Lung microvascular endothelial cell (primary cell): ENCODE measurements at regions not wholly inside any gene's neighbourhood (a gene's known extent, or its start where the extent isn't known, plus 50 kb on each side); places are given as distances from the start of the nearest gene placed in this dataset.

ENCODE experiments used
- DNase-seq, 2 donors: peaks; one replicate each; pipeline versions ENCODE4 v3.0.0 to v3.0.0-alpha.2; 2010; ENCODE audit warnings: low read depth in 2 of 2

DNA sequence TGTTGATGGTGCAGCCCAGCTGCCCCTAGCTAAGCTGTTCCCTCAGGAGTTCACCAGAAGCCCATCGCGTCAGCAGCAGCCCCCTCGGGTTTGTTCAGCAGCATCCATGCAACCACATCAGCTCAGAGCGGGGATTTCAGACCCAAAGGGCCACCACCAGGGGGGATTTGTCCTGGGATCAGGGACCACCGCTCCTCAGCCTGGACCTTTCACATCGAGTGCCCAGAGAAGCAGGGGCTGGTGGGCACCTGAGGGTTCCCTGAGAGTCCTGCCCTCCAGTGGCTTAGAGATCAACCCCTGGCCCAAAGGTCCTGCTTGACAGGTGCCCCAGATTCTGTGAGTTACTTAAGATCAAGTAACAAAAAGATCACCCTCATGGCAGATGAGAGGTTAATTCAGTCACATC is 65.9 kb upstream of the C14orf180 start:
- DNase-seq = no peak

- DNase-seq = no peak
These were observed 65.3 kb upstream of the C14orf180 start for GRCh38 chr14:104514156-104514848.

- no peak for DNase-seq
These were observed 64.3 kb upstream of the C14orf180 start for GRCh38 chr14:104515059-104515810.

- no peak for DNase-seq
These were observed 63.5 kb upstream of the C14orf180 start for GRCh38 chr14:104515811-104516780.

DNA sequence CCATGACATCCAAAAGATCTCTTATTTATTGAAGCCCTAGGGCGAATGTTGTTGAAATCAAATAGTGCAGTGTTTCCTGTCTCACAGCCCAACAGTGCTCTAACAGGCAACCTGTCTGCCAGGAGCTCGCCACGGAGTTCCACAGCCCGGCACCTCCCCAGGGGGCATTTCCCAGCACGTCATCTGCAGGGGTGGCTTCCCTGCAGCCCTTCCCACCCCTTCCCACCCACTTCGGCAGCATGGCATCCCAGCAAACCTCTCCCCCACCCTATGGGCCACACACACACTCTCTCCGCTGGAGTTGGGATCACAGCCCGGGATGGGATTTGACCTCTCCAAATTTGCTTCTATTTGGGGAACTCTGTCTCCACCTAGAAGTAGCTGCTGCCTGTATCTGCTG is 62.7 kb upstream of the C14orf180 start:
- DNase-seq = no peak

DNA sequence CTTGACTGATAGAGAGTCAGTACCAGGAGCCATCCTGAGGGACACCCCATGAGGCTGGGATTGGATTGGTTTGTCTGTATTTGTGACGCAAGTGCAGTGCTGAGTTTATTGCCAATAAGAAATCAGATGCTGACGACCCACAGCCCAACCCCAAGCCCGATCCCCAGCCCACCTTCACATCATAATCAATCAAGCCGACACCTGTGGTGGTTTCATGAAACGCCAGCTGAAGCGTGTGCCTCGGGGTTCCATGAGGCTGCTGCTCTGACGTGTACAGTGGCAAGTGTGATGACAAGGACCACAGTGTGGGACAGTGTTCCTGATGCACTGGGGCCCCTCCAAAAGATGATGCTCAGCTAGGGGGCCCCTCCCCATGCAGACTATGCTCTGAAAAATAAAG is 62.1 kb upstream of the C14orf180 start:
- DNase-seq = no peak

GRCh38 chr14:104517867-104518266 is 61.7 kb upstream of the C14orf180 start:
- no peak for DNase-seq

DNA sequence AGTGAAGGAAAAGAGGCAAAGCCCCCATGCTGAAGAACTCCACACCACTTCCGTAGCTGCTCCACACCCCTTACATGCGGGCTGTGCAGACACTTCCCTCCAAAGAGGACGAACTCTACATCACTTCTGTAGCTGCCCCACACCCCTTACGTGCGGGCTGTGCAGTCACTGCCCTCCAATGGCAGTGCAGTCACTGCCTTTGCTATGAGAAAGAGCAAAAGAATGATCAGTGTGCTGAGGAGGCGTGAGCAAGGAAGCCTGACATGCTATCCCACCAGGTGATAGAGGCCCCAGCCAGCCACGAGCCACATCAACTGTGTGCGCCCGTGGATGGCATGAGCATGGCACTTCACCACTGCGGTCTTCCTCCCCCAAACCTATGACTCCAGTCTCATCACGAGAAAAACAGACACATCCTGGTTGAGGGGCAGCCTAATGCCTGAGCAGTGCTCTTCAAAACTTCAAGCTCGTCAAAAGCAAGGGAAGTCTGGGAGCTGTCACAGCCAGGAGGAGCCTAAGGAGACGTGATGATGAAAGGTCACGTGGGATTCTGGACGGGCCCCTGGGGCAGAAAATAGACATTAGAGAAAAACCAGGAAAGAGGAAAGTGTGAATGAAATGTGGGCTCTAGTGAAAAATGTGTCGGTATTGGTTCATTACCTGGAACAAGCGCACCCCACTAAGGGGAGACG is 60.8 kb upstream of the C14orf180 start:
- no peak for DNase-seq

DNA sequence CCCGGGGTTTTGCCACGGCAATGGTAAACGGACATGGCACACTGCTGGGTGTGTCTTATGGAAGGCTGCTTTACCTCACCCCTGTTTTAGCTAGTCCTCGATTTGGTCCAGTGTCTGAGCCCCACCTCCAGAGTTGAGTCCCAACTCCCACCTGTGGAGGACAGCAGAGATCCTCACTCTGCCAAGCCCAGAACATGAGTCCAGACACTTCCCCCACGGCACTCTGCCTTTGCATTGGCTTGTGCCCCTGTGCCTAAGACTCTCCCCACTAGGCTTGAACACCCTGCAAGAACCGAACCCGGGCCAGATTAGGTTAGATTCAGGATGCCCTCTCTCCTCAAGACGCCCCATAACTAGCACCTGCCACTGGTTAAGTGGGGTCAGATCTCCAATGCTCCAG is 59.8 kb upstream of the C14orf180 start:
- no peak for DNase-seq

GRCh38 chr14:104520620-104521410 is 58.7 kb upstream of the C14orf180 start:
- DNase-seq = no peak

GRCh38 chr14:104521816-104522745 is 57.5 kb upstream of the C14orf180 start:
- no peak for DNase-seq

DNA sequence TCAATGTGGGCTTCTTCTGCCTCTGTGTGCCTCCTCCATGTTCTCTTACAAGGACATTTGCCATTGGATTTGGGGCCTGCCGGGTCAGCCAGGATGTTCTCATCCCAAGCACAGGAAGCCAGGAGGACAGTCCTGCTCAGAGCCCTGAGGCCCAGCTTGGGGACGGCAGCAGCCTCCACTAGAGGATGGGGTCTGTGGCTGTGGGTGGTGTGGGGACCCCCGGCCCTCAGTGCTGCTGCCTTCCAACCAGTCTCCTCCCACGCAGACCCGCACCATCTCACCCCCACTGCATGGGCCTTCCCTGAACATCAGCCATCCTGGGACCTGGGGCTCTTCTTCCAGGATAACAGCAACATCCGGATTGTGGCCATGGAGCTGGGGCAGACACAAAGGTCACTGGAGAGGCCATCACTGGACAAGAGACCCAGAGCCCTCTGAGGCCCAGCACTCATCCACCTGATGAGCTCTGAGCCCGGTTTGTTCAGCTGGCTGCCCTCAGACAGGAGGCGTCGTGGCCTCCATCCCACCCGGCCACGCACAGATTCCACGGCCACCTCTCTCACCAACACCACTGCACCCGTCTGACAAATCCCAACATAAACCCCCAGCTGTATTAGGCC is 56.5 kb upstream of the C14orf180 start:
- no peak for DNase-seq

- DNase-seq = no peak
These were observed 56.0 kb upstream of the C14orf180 start for GRCh38 chr14:104523546-104523935.

- no peak for DNase-seq
These were observed 54.8 kb upstream of the C14orf180 start for GRCh38 chr14:104524726-104525125.

DNA sequence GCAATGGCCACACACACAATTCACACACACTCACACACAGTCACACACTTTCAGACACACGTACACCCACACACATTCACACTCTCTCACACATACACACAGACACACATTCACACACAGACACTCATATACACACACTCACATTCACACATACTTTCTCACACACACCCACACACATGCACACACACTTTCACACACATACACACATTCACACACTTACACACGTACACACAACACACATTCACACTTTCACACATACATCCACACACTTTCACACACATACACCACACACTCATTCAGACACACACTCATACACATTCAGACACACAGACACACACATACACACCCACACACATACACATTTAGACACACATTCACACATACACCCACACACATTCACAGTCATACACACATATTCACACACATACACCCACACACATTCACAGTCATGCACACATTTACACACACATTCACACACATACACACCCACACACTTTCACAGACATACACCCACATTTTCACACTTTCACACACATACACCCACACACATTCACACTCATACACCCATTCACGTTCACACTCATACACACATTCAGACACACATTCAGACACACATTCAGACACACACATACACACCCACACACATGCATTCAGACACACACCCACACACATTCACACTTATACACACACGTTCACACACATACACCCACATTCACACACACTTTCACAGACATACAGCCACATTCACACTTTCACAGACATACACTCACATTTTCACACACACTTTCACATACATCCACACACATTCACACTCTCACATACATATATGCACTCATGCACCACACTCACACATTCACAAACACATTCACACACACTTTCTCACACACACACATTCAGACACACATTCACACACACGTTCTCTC is 52.6 kb upstream of the C14orf180 start:
- DNase-seq = no peak

- DNase-seq = no peak
These were observed 51.6 kb upstream of the C14orf180 start for GRCh38 chr14:104527857-104528459.

GRCh38 chr14:104528496-104528895 is 51.1 kb upstream of the C14orf180 start:
- no peak for DNase-seq
